Thyroid gland (tissue), 4 donors: ENCODE measurements at regions not wholly inside any gene's neighbourhood (a gene's known extent, or its start where the extent isn't known, plus 50 kb on each side); places are given as distances from the start of the nearest gene placed in this dataset.

Source experiments
- DNase-seq, 2 donors: peaks; one replicate each; pipeline ENCODE4 v3.0.0-alpha.2; 2019
- H3K27ac ChIP-seq, 3 donors: fragments of 200-600 bp; sonication (generic); 1 replicate in 2 of 3; 2 replicates in 1 of 3; pipeline ENCODE4 v1.5.1; 2016 to 2019; ENCODE audit warnings: mild to moderate bottlenecking in 1 of 3, moderate library complexity in 1 of 3
- H3K27me3 ChIP-seq: fragments of 200-600 bp; sonication (generic); one replicate; pipeline ENCODE4 v1.5.1; 2019
- H3K36me3 ChIP-seq, 2 donors: fragments of 200-600 bp; sonication (generic); one replicate each; pipeline ENCODE4 v1.5.1; 2016 to 2019
- H3K4me1 ChIP-seq, 2 donors: fragments of 200-600 bp; sonication (generic); one replicate each; pipeline ENCODE4 v1.5.1; 2017 to 2019
- H3K4me3 ChIP-seq, 3 donors: fragments of 200-600 bp; sonication (generic); replicated peaks in 1 of 3; 1 replicate in 2 of 3; 2 replicates in 1 of 3; pipeline ENCODE4 v1.5.1; 2016; ENCODE audit warnings: mild to moderate bottlenecking in 1 of 3
- H3K9me3 ChIP-seq: fragments of 200-600 bp; sonication (generic); one replicate; pipeline ENCODE4 v1.5.1; 2017
- POLR2A ChIP-seq, 2 donors: fragments of 450-650 bp; IDR thresholded peaks; one replicate each; pipeline ENCODE4 v1.6.1; 2017; ENCODE audit warnings: antibody characterized with exemption in 2 of 2, mild to moderate bottlenecking in 2 of 2, moderate library complexity in 1 of 2
- WGBS, 2 donors: methylation state at CpG; one replicate each; pipeline ENCODE4 v1.1.5; 2017; 5-methylcytosine and 5-hydroxymethylcytosine counted together
- intact Hi-C: fragments of 100-400 bp; cut with DNase I; formaldehyde crosslinking; loops from one replicate; pipeline ENCODE4 v1.15.1; 2023
- TF ChIP-seq, protein P1 (sequence below), 6 experiments: fragments of 200-600 bp in 3 of 6; fragments of 450-650 bp in 3 of 6; sonication (generic) in 3 of 6; IDR thresholded peaks; one replicate each; pipeline ENCODE4 v1.5.1; 2016 to 2019; ENCODE audit warnings: antibody characterized with exemption in 6 of 6, mild to moderate bottlenecking in 2 of 6, inconsistent platforms in 1 of 6, moderate library complexity in 1 of 6

GRCh38 chr5:144972317-144972716 lies 801.6 kb downstream of the KCTD16 start:
- H3K4me1 ChIP-seq: no peaks in the 10 kb centered on the region
- H3K27ac ChIP-seq: no peak overlapping the region
- H3K27me3 ChIP-seq: no peaks in the 10 kb centered on the region
- DNase-seq: no peak
- no peak overlapping the region for H3K4me3 ChIP-seq
- H3K36me3 ChIP-seq: no peaks in the 10 kb centered on the region
- TF ChIP-seq POLR2A (IDR thresholded peaks at IDR 0.05): no peak
- TF ChIP-seq, protein P1, sequence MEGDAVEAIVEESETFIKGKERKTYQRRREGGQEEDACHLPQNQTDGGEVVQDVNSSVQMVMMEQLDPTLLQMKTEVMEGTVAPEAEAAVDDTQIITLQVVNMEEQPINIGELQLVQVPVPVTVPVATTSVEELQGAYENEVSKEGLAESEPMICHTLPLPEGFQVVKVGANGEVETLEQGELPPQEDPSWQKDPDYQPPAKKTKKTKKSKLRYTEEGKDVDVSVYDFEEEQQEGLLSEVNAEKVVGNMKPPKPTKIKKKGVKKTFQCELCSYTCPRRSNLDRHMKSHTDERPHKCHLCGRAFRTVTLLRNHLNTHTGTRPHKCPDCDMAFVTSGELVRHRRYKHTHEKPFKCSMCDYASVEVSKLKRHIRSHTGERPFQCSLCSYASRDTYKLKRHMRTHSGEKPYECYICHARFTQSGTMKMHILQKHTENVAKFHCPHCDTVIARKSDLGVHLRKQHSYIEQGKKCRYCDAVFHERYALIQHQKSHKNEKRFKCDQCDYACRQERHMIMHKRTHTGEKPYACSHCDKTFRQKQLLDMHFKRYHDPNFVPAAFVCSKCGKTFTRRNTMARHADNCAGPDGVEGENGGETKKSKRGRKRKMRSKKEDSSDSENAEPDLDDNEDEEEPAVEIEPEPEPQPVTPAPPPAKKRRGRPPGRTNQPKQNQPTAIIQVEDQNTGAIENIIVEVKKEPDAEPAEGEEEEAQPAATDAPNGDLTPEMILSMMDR (IDR thresholded peaks at IDR 0.05): no peak
- intact Hi-C loops: no loop called here
- no peaks in the 10 kb centered on the region for H3K9me3 ChIP-seq
- 85 to 87% methylated on average over 3 of the region's 3 CpGs for WGBS, 2 donors

DNA sequence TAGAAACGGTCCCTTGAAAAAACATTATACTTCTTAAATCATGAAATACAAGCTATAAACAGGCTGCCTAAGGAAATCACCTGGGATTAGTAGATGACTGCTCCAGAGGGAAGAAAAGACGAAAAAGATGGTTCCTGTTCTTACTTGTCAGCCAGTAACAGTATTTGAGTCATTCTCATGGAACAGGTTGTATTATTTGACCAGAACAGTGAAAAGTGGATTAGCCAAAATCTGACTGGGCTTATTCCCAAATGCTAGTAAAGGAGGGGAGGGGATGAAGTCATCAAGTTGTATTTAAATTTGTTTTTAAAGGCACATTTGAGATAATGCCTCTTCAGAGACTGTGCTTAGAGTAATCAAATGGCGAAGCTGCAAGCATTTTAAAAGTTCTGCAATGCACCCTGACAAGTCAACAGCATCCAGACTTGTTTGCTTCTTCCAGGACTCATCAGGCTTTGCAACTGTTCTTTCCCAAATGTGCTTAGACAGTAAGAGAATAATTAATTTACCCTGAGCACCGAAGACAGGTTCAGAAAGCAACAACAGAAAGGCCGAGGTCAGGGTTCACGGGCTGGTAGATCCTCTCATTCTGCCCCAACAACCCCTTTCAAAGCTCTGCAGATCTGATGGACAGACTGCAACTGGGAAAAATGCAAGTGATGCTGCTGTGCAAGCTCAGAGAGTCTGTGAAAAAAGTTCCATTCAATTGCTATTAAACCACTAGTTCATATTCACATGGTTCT lies 800.6 kb downstream of the KCTD16 start:
- 53 to 60% methylated on average over 6 of the region's 6 CpGs for WGBS, 2 donors
- H3K36me3 ChIP-seq: no peaks in the 10 kb centered on the region
- H3K4me1 ChIP-seq: no peaks in the 10 kb centered on the region
- H3K27ac ChIP-seq: no peak overlapping the region
- H3K27me3 ChIP-seq: no peaks in the 10 kb centered on the region
- H3K9me3 ChIP-seq: no peaks in the 10 kb centered on the region
- intact Hi-C loops: no loop called here
- no peak overlapping the region for H3K4me3 ChIP-seq
- no peak for TF ChIP-seq POLR2A (IDR thresholded peaks at IDR 0.05)
- TF ChIP-seq, protein P1 (IDR thresholded peaks at IDR 0.05): no peak
- DNase-seq: no peak

DNA sequence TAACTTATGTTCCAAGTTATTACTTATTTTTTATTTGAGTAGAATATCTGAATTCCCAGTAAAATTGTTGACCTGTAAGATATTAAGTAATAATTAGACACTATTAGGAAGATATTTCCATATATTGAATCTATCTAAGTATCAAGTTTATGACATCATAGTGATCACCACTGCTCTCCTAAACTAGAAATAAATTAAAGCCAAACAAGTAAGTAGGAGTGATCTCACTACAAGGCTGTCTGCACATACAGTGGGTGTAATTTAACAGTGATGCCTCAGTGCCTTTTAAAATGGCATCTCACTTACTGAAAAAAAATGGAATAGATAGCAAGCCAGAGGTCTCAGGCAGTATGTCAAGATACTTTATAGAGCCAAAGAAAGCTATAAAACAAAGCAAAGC lies 789.6 kb downstream of the KCTD16 start:
- Histone ChIP-seq H3K36me3 (no peaks in the 10 kb centered on the region), H3K4me3 (no peak overlapping the region), H3K27me3 (no peaks in the 10 kb centered on the region), H3K9me3 (no peaks in the 10 kb centered on the region), H3K27ac (no peak overlapping the region), H3K4me1 (no peaks in the 10 kb centered on the region)
- DNase-seq: no peak
- intact Hi-C loops: no loop called here
- TF ChIP-seq POLR2A (IDR thresholded peaks at IDR 0.05): no peak
- TF ChIP-seq, protein P1 (IDR thresholded peaks at IDR 0.05): no peak

GRCh38 chr5:144958002-144958401 lies 787.3 kb downstream of the KCTD16 start:
- 52 to 56% methylated on average over 1 of the region's 1 CpG for WGBS, 2 donors
- no peak overlapping the region for H3K4me3 ChIP-seq
- no peak for DNase-seq
- no peaks in the 10 kb centered on the region for H3K36me3 ChIP-seq
- H3K27ac ChIP-seq: no peak overlapping the region
- no peaks in the 10 kb centered on the region for H3K9me3 ChIP-seq
- H3K4me1 ChIP-seq: no peaks in the 10 kb centered on the region
- TF ChIP-seq, protein P1 (IDR thresholded peaks at IDR 0.05): no peak
- no peak for TF ChIP-seq POLR2A (IDR thresholded peaks at IDR 0.05)
- no peaks in the 10 kb centered on the region for H3K27me3 ChIP-seq
- intact Hi-C loops: no loop called here

- TF ChIP-seq POLR2A (IDR thresholded peaks at IDR 0.05): no peak
- TF ChIP-seq, protein P1 (IDR thresholded peaks at IDR 0.05): no peak
- WGBS, 2 donors: 54 to 55% methylated on average over 2 of the region's 2 CpGs
- H3K9me3 ChIP-seq: no peaks in the 10 kb centered on the region
- no peaks in the 10 kb centered on the region for H3K27me3 ChIP-seq
- no peaks in the 10 kb centered on the region for H3K4me1 ChIP-seq
- intact Hi-C loops: no loop called here
- no peak overlapping the region for H3K4me3 ChIP-seq
- DNase-seq: no peak
- H3K36me3 ChIP-seq: no peaks in the 10 kb centered on the region
- no peak overlapping the region for H3K27ac ChIP-seq
These were observed 780.3 kb downstream of the KCTD16 start for GRCh38 chr5:144950996-144951395.
